SK-N-SH treated with all-trans-retinoic acid at 6 μM for 48 hours (cell line): ENCODE measurements at regions not wholly inside any gene's neighbourhood (a gene's known extent, or its start where the extent isn't known, plus 50 kb on each side); places are given as distances from the start of the nearest gene placed in this dataset.

Source experiments
- ATAC-seq: fragments of 200-7000 bp; cut with Tn5 transposase; 3 replicates; pipeline ENCODE4 v1.9.1; 2020; ENCODE audit warnings: mild to moderate bottlenecking, moderate library complexity
- ARNTL ChIP-seq: fragments of 450-650 bp; formaldehyde crosslinking; IDR thresholded peaks from 2 replicates; pipeline ENCODE4 v1.5.0; 2020; ENCODE audit warnings: low read depth, mild to moderate bottlenecking, moderate library complexity, borderline replicate concordance
- BACH2 ChIP-seq: fragments of 250-450 bp; sonication (Bioruptor Pico); IDR thresholded peaks from 2 replicates; pipeline ENCODE4 v1.9.0; 2021; ENCODE audit warnings: mild to moderate bottlenecking, borderline replicate concordance
- CSRNP3 ChIP-seq: fragments of 250-450 bp; sonication (Bioruptor Pico); IDR thresholded peaks from 2 replicates; pipeline ENCODE4 v1.5.1; 2021; ENCODE audit warnings: mild to moderate bottlenecking, moderate library complexity
- ESRRG ChIP-seq: fragments of 250-450 bp; sonication (Bioruptor Pico); IDR thresholded peaks from 2 replicates; pipeline ENCODE4 v1.6.1; 2021; ENCODE audit warnings: mild to moderate bottlenecking
- GLIS3 ChIP-seq: fragments of 250-450 bp; sonication (Bioruptor Pico); IDR thresholded peaks from 2 replicates; pipeline ENCODE4 v1.5.0; 2020; ENCODE audit warnings: mild to moderate bottlenecking, moderate library complexity
- ISL1 ChIP-seq: fragments of 250-450 bp; sonication (Bioruptor Pico); IDR thresholded peaks from 2 replicates; pipeline ENCODE4 v2.1.2; 2022; ENCODE audit warnings: mild to moderate bottlenecking, moderate library complexity
- OSR1 ChIP-seq: fragments of 250-450 bp; sonication (Bioruptor Pico); IDR thresholded peaks from 2 replicates; pipeline ENCODE4 v1.8.0; 2022; ENCODE audit warnings: moderate library complexity, mild to moderate bottlenecking, inconsistent platforms
- POU6F1 ChIP-seq: fragments of 250-450 bp; sonication (Bioruptor Pico); IDR thresholded peaks from 2 replicates; pipeline ENCODE4 v1.8.0; 2021; ENCODE audit warnings: low read depth, mild to moderate bottlenecking, moderate library complexity, borderline replicate concordance
- PPARA ChIP-seq: fragments of 250-450 bp; sonication (Bioruptor Pico); IDR thresholded peaks from 2 replicates; pipeline ENCODE4 v1.5.0; 2020; ENCODE audit warnings: mild to moderate bottlenecking, borderline replicate concordance
- RARB ChIP-seq: fragments of 250-450 bp; sonication (Bioruptor Pico); IDR thresholded peaks from 2 replicates; pipeline ENCODE4 v1.8.0; 2021; ENCODE audit warnings: mild to moderate bottlenecking, moderate library complexity
- SNAI2 ChIP-seq: fragments of 250-450 bp; sonication (Bioruptor Pico); IDR thresholded peaks from 2 replicates; pipeline ENCODE4 v1.5.0; 2020; ENCODE audit warnings: mild to moderate bottlenecking, moderate library complexity
- TCF4 ChIP-seq: fragments of 250-450 bp; sonication (Bioruptor Pico); IDR thresholded peaks from 2 replicates; pipeline ENCODE4 v1.8.0; 2021; ENCODE audit warnings: mild to moderate bottlenecking, moderate library complexity, borderline replicate concordance
- TOX ChIP-seq: fragments of 250-450 bp; sonication (Bioruptor Pico); IDR thresholded peaks from 2 replicates; pipeline ENCODE4 v1.8.0; 2021; ENCODE audit warnings: mild to moderate bottlenecking, moderate library complexity, borderline replicate concordance
- TSHZ2 ChIP-seq: fragments of 250-450 bp; sonication (Bioruptor Pico); IDR thresholded peaks from 2 replicates; pipeline ENCODE4 v1.5.0; 2020; ENCODE audit warnings: mild to moderate bottlenecking, moderate library complexity
- ZC3H10 ChIP-seq: fragments of 250-450 bp; sonication (Bioruptor Pico); IDR thresholded peaks from 2 replicates; pipeline ENCODE4 v1.5.1; 2021; ENCODE audit warnings: mild to moderate bottlenecking, moderate library complexity
- ZFP3 ChIP-seq: fragments of 250-450 bp; sonication (Bioruptor Pico); IDR thresholded peaks from 2 replicates; pipeline ENCODE4 v1.5.0; 2020; ENCODE audit warnings: mild to moderate bottlenecking, moderate library complexity
- ZFP30 ChIP-seq: fragments of 450-650 bp; formaldehyde crosslinking; IDR thresholded peaks from 2 replicates; pipeline ENCODE4 v1.5.0; 2022; ENCODE audit warnings: mild to moderate bottlenecking, moderate library complexity
- ZNF565 ChIP-seq: fragments of 450-650 bp; formaldehyde crosslinking; conservative IDR thresholded peaks from 2 replicates; pipeline ENCODE4 v1.5.0; 2020; ENCODE audit warnings: low read depth, mild to moderate bottlenecking, moderate library complexity
- ZNF70 ChIP-seq: fragments of 450-650 bp; formaldehyde crosslinking; IDR thresholded peaks from 2 replicates; pipeline ENCODE4 v1.5.0; 2020; ENCODE audit warnings: mild to moderate bottlenecking, moderate library complexity
- TF ChIP-seq, protein P1 (sequence below): fragments of 250-450 bp; sonication (Bioruptor Pico); IDR thresholded peaks from 2 replicates; pipeline ENCODE4 v1.8.0; 2020; ENCODE audit warnings: mild to moderate bottlenecking, moderate library complexity, borderline replicate concordance
- TF ChIP-seq, protein P2 (sequence below): fragments of 250-450 bp; sonication (Bioruptor Pico); IDR thresholded peaks from 2 replicates; pipeline ENCODE4 v1.5.1; 2020; ENCODE audit warnings: low read depth, mild to moderate bottlenecking, moderate library complexity

- TF ChIP-seq GLIS3 (CRISPR knock-in tag), result no peak
- no peak for TF ChIP-seq ARNTL (CRISPR knock-in tag)
- TF ChIP-seq RARB (CRISPR knock-in tag), result no peak
- TF ChIP-seq PPARA, result no peak
- TF ChIP-seq ZC3H10 (CRISPR knock-in tag), result no peak
- TF ChIP-seq, protein P1, sequence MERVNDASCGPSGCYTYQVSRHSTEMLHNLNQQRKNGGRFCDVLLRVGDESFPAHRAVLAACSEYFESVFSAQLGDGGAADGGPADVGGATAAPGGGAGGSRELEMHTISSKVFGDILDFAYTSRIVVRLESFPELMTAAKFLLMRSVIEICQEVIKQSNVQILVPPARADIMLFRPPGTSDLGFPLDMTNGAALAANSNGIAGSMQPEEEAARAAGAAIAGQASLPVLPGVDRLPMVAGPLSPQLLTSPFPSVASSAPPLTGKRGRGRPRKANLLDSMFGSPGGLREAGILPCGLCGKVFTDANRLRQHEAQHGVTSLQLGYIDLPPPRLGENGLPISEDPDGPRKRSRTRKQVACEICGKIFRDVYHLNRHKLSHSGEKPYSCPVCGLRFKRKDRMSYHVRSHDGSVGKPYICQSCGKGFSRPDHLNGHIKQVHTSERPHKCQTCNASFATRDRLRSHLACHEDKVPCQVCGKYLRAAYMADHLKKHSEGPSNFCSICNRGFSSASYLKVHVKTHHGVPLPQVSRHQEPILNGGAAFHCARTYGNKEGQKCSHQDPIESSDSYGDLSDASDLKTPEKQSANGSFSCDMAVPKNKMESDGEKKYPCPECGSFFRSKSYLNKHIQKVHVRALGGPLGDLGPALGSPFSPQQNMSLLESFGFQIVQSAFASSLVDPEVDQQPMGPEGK (CRISPR knock-in tag), result no peak
- TF ChIP-seq ZFP3 (CRISPR knock-in tag), result no peak
- no peak for TF ChIP-seq ZFP30 (CRISPR knock-in tag)
- TF ChIP-seq ESRRG (CRISPR knock-in tag), result no peak
- no peak for TF ChIP-seq ZNF70 (CRISPR knock-in tag)
- TF ChIP-seq ISL1 (CRISPR knock-in tag), result no peak
- no peak for TF ChIP-seq ZNF565 (CRISPR knock-in tag)
- TF ChIP-seq TSHZ2 (CRISPR knock-in tag), result no peak
- TF ChIP-seq, protein P2, sequence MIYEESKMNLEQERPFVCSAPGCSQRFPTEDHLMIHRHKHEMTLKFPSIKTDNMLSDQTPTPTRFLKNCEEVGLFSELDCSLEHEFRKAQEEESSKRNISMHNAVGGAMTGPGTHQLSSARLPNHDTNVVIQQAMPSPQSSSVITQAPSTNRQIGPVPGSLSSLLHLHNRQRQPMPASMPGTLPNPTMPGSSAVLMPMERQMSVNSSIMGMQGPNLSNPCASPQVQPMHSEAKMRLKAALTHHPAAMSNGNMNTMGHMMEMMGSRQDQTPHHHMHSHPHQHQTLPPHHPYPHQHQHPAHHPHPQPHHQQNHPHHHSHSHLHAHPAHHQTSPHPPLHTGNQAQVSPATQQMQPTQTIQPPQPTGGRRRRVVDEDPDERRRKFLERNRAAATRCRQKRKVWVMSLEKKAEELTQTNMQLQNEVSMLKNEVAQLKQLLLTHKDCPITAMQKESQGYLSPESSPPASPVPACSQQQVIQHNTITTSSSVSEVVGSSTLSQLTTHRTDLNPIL, result no peak
- TF ChIP-seq TOX (CRISPR knock-in tag), result no peak
- TF ChIP-seq POU6F1 (CRISPR knock-in tag), result no peak
- TF ChIP-seq OSR1 (CRISPR knock-in tag), result no peak
- TF ChIP-seq SNAI2 (CRISPR knock-in tag), result no peak
- no peak for ATAC-seq
Observed at GRCh38 chr13:103516015-103516795, 450.0 kb upstream of the SLC10A2 start.

GRCh38 chr13:103515410-103515809 is 449.2 kb upstream of the SLC10A2 start:
- TF ChIP-seq BACH2 (CRISPR knock-in tag) (no peak), TCF4 (CRISPR knock-in tag) (peak; percentile 60; the same call in 1 of the 2 replicates), RARB (CRISPR knock-in tag) (no peak), OSR1 (CRISPR knock-in tag) (no peak), ZNF70 (CRISPR knock-in tag) (no peak)
- ATAC-seq, result no peak

DNA sequence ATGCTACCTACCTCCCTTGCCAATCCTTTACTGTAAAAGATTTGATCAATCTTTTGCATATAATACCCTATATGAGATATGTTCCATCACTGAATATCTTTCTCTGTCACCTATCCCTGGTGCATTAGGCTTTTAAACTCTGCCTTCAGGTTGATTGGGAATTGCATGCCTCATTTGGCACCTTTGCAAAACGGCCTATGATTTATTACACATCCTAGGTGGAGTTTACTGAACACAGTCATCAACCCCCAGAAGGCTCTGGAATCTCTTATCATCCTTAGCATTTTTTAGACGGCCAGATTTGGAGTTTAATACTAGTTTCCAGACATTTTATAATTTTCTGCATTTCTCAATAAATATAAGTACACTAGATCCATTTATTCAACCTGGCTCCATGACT is 448.4 kb upstream of the SLC10A2 start:
- ATAC-seq, result no peak
- no peak for TF ChIP-seq OSR1 (CRISPR knock-in tag)
- TF ChIP-seq ZNF565 (CRISPR knock-in tag), result no peak
- no peak for TF ChIP-seq ISL1 (CRISPR knock-in tag)
- TF ChIP-seq PPARA, result no peak
- TF ChIP-seq TSHZ2 (CRISPR knock-in tag), result no peak
- TF ChIP-seq, protein P1 (CRISPR knock-in tag), result no peak
- TF ChIP-seq ARNTL (CRISPR knock-in tag), result no peak
- no peak for TF ChIP-seq ESRRG (CRISPR knock-in tag)
- no peak for TF ChIP-seq BACH2 (CRISPR knock-in tag)
- no peak for TF ChIP-seq CSRNP3
- no peak for TF ChIP-seq GLIS3 (CRISPR knock-in tag)
- no peak for TF ChIP-seq ZFP3 (CRISPR knock-in tag)
- TF ChIP-seq ZC3H10 (CRISPR knock-in tag), result no peak
- no peak for TF ChIP-seq RARB (CRISPR knock-in tag)
